Mesenteric fat pad (tissue), 1 donor: ENCODE measurements at regions not wholly inside any gene's neighbourhood (a gene's known extent, or its start where the extent isn't known, plus 50 kb on each side); places are given as distances from the start of the nearest gene placed in this dataset.
"Not testable (repeated sequence)": the region's sequence is repeated elsewhere in the genome, so short reads cannot be mapped to it uniquely, and the experiment has no call there.

Experiments
- DNase-seq: peaks from one replicate; pipeline ENCODE4 v3.0.0-alpha.2; 2020; ENCODE audit warnings: low spot score
- donor health status: DM: yes; HTN: yes; CAD: no.

- not testable (repeated sequence) for DNase-seq
These were observed 330.5 kb downstream of the ZNF479 start for GRCh38 chr7:56801774-56802173.

GRCh38 chr7:56798876-56799275 is 333.4 kb downstream of the ZNF479 start:
- DNase-seq = not testable (repeated sequence)

- DNase-seq = not testable (repeated sequence)
These were observed 344.8 kb downstream of the ZNF479 start for GRCh38 chr7:56787474-56787873.
